GM21576 (cell line): ENCODE measurements at regions not wholly inside any gene's neighbourhood (a gene's known extent, or its start where the extent isn't known, plus 50 kb on each side); places are given as distances from the start of the nearest gene placed in this dataset.
"Not testable (repeated sequence)": the region's sequence is repeated elsewhere in the genome, so short reads cannot be mapped to it uniquely, and the experiment has no call there.

Source experiments
- ATAC-seq: cut with Tn5 transposase; IDR thresholded peaks from one replicate; pipeline ENCODE4 v1.9.1; 2021; ENCODE audit warnings: mild to moderate bottlenecking, moderate library complexity; ENCODE audit not compliant: unreplicated experiment

- no peak for ATAC-seq
These were observed 62.6 kb downstream of the PLXNA1 start for GRCh38 chr3:127045435-127046045.

DNA sequence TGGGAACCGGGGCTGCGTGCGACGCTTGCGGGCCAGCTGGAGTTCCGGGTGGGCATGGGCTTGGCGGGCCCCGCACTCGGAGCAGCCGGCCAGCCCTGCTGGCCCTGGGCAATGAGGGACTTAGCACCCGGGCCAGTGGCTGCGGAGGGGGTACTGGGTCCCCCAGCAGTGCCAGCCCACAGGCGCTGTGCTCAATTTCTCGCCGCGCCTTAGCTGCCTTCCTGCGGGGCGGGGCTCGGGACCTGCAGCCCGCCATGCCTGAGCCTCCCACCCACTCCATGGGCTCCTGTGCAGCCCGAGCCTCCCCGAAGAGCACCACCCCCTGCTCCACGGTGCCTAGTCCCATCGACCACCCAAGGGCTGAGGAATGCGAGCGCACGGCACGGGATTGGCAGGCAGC, 63.8 kb downstream of the PLXNA1 start:
- not testable (repeated sequence) for ATAC-seq

DNA sequence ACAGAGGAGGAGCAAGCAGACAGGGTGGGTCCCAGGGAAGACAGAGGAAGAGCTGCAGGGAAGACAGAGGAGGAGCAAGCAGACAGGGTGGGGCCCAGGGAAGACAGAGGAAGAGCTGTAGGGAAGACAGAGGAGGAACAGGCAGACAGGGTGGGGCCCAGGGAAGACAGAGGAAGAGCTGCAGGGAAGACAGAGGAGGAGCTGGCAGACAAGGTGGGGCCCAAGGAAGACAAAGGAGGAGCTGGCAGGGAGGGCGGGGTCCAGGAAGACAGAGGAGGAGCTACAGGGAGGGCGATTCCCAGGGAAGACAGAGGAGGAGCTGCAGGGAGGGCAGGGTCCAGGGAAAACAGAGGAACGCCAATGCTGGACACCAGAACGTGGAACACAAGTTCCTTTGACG, 66.5 kb downstream of the PLXNA1 start:
- no peak for ATAC-seq

- no peak for ATAC-seq
These were observed 67.8 kb downstream of the PLXNA1 start for GRCh38 chr3:127050733-127051132.

DNA sequence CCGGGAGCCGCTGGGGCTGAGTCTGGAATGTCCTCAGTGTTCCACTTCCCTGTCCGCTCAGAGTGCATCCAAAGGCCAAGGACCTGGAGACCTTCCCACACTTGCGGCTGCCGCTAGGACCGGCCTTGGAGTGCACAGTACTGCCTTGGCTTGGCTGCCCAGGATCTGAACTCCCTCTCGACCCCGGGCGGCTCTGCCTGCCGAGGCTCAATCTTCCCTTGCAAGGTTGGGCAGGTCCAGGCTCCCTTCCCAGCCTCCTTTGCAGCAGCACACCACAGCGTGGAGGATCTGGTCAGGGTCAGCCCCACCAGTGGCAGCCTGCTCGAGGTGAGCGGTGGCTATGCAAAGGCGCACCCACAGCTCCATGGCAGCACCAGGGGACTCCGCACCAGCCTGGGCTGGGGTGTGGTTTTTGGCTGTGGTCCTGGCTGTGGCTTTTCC, 69.2 kb downstream of the PLXNA1 start:
- ATAC-seq = no peak

- ATAC-seq = no peak
These were observed 70.1 kb downstream of the PLXNA1 start for GRCh38 chr3:127053026-127053425.

DNA sequence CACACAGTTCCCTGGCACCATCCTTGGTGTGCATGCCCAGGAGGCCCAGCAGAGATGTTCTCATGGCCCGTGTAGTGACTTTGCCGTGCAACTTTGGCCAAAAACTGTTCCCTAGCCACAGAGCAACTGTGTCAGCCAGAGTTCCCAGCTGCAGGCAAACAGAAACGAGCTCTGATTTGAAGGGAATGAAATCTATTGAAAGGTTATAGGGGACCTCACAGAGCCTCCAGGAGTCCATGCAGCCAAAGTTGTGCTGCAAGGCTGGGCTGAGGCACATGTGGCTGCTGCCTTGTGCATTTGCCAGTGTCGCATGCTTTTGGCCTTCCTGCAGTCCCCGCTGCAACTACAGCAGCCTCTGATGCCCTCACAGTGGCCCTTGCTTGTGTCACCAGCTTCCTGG, 70.5 kb downstream of the PLXNA1 start:
- ATAC-seq = no peak

DNA sequence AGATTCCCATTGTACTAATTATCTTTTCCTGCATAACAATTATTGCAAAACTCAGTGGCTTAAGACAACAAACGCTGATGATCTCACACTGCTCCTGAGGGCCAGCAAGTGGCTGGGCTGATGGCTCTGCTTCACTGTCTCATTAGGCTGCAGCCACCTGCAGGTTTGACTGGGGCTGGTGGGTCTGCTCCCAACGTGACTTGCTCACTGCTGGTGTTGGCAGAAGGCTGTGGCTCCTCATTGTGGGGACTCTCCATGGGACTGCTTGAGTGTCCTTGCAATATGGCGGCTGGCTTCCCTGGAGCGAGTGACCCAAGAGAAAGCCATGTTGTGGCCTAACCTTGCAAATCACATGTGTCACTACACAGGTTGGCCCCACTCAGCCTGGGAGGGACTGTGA, 71.1 kb downstream of the PLXNA1 start:
- no peak for ATAC-seq

- no peak for ATAC-seq
These were observed 73.4 kb downstream of the PLXNA1 start for GRCh38 chr3:127056281-127056680.

GRCh38 chr3:127056976-127057375, 74.1 kb downstream of the PLXNA1 start:
- ATAC-seq = no peak

DNA sequence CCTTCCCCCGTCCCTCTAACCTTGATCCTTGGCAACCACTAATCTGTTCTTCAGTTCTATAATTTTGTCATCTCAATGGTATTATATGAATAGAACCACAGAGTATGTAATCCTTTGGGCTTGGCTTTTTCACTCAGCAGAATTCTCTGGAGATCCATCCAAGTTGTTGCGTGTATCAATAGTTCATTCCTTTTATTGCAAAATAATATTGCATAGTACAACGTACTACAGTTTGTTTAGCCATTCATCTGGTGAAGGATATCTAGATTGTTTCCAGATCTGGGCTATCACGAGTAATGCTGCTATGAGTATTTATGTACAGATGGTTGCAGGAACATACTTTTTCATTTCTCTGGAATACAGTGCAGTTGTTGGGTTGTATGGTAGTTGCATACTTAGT, 76.2 kb downstream of the PLXNA1 start:
- no peak for ATAC-seq

GRCh38 chr3:127061641-127062040, 78.7 kb downstream of the PLXNA1 start:
- ATAC-seq = no peak

DNA sequence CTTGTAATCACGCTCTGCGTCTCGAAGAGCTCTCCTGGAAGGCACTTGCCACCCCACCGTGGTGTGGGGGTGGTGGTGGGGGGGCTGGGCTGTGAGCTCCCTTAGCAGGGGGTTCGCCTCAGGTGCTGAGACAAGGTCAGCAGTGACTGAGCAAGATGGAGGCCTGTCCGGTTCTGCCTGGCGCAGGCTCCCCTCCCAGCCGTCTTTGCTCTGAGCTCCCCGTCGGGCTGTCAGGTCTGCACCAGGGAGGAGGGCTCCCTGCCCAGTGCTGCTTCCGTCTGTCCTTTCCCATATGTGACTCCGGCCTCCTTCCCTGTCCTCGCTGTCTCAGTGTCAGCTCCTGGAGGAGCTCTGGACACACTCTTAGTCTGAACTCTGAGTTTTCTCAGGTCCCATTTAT, 80.0 kb downstream of the PLXNA1 start:
- no peak for ATAC-seq

DNA sequence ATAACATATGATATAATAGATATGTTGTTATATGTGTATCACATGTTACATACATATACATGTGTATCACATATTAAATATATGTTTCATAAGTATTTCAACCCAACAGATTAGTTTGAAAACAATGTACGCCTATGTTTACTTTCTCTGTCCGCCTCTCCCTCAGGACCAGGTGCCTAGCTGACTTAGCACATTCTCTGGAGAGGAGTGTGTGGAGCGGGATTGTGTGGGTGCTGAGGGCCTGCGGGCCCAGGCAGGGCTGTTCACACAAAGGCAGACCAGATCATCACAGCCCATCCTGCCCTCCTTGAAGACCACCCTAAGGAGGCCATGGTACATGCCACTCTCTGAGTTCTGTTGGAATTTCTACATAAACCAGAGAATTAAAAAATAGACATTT, 81.0 kb downstream of the PLXNA1 start:
- no peak for ATAC-seq

DNA sequence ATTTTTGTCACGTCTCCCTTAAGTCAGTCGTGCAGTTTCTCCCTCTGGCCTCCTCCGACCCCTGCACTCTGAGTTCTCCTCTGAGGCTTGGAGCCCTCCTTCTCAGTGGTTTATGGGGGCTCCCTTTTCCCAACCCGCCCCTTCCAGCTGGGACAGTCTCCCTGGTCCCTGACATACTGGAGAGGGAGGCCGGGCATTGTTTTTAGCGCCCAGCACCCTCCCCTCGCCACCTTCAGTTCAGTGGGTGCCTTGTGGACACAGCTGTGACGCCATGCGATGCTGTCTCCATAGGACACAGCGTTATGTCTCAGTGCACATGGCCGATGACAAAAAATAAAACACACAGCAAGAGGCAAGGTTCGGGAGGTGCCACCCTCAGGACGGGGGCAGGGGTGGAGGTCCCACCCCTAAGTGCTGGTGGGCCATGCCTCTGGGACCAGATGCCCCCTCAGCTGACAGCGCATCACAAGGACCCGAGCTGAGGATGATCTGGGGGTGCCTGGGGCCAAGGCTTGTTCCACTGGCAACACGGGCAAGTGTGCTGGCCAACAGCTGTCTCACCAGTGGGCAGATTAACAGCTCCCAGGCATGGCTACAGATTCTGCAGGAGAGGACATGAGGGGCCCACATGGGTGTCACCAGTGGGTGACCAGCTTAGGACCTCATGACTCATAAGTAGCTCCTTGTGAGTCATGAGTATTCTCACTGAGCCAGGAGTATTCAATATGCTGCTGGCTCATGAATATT, 81.6 kb downstream of the PLXNA1 start:
- no peak for ATAC-seq

- no peak for ATAC-seq
These were observed 82.2 kb downstream of the PLXNA1 start for GRCh38 chr3:127065138-127065427.

DNA sequence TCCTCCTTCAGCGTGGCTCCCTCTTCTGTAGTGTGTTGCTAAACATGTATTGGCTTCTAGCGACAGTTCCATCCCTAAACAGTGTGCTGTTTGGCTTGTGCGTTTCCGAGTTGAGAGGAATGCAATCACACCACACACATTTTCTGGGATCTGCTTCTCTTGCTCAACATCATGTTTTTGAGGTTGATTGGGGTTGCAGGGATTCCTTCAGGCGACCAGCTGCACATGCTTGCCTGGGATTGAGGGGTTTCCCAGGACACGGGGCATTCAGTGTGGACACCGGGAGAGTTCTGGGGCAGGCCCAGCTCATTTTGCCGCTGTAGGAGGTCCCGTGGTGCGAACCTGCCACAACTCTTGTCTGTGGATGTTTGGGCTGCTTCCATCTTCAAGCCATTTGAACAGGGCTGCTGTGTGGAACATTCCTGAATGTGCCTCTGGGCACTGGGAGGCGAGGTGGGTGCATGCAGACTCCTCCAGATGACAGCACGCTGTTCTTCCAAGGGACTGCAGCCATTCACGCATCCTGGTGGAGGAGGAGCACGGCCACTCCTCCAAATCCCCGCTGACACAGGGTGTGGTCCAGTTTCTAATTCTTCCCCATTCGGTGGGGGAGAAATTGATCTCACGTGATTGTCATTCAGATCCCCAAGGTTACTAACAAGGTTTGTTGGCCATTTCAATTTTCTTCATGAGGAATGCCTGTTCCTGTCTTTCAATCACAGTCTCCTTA, 82.8 kb downstream of the PLXNA1 start:
- no peak for ATAC-seq

DNA sequence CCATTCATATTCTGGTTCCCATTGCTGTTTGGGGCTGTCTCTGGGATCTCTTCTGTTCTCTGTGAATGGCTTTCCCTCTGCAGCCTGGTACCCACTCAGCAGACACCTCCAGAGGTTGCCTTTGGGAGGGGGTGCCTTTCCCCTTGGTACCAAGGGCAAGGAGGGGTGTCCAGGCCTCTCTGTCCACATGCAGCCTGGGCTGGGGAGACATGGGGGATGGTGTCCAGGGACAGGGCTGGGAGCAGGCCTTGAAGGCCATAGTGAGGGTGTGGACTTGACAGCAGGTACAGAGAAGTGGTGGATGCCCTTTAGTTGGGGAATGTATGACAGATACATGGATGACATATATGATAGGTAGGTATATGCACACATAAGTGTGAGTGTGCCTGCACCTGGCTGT, 83.7 kb downstream of the PLXNA1 start:
- ATAC-seq = no peak

GRCh38 chr3:127067116-127067910, 84.4 kb downstream of the PLXNA1 start:
- no peak for ATAC-seq

DNA sequence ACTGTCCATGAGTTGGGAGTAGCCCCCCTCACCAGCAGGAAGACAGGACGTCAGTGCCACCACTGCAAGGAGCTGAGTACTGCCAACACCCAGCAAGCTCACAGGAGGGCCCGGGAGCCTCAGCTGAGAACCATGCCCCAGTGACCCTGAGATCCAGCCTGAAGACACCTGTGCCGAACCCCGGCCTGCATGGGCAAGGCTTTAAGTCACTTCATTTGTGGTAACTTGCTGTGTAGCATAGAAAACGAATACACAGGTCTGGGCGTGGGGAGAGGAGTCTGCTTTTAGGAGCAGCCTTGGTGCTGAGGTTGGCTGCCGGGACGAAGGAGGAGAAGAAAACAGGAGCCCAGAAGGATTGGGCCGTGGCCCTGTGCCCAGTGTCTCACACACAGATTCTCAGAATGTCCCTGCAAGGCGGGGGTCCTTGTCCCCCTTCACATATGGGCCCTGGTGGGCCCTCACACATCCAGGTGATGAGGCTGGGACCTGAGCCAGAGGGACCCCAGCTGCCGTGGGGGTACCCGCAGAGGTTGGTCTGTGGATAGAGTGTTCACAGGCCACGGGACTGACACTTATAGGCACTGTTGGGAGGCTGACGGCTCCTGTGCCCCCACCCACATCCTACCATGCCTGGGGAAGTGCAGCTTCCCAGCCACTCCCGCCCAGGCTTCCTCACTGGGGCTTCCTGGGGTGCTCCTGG, 85.3 kb downstream of the PLXNA1 start:
- ATAC-seq = no peak

- ATAC-seq = no peak
These were observed 86.0 kb downstream of the PLXNA1 start for GRCh38 chr3:127068871-127069270.
